Panc1 (cell line): ENCODE measurements at regions not wholly inside any gene's neighbourhood (a gene's known extent, or its start where the extent isn't known, plus 50 kb on each side); places are given as distances from the start of the nearest gene placed in this dataset.

Source experiments
- CTCF ChIP-seq: fragments of 450-650 bp; IDR thresholded peaks from 2 replicates; pipeline ENCODE4 v1.5.1; 2017; ENCODE audit warnings: mild to moderate bottlenecking
- POLR2AphosphoS5 ChIP-seq: IDR thresholded peaks from 2 replicates; pipeline ENCODE4 v1.6.1; 2012; ENCODE audit warnings: mild to moderate bottlenecking, low read depth, low read length, moderate library complexity
- TCF7L2 ChIP-seq: IDR thresholded peaks from 2 replicates; pipeline ENCODE4 v1.6.1; 2011; ENCODE audit warnings: mild to moderate bottlenecking, low read depth, low read length, inconsistent platforms
- TF ChIP-seq, protein P1 (sequence below), 2 experiments: IDR thresholded peaks; 2 replicates each; pipeline ENCODE4 v1.6.1; 2011 to 2012; ENCODE audit warnings: low read depth in 2 of 2, control low read depth in 1 of 2, low read length in 1 of 2, mild to moderate bottlenecking in 1 of 2, moderate library complexity in 1 of 2; ENCODE audit not compliant: insufficient read depth in 1 of 2

DNA sequence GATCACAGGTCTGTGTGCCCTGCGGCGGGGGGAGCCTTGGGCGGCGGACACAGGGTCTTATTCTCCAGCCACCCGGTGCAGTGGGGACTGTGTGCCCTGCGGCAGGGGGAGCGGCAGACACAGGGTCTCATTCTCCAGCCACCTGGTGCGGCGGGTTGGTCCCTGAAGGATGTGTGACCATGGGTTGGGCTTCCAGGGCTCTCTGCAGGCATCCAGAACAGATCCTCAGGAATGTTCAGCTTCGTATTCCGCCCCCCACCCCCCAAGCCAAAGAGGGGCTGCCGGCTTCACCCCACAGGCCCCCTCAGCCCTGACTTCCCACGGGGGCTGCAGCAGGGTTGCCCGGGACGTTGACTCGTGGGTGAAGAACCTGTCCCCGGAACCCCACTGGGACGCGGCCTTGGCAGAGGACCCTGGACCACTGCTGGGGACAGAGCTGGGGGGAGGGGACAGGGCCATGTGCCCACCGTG, 154.5 kb upstream of the PPP2R2D start:
- no peak for TF ChIP-seq CTCF
- TF ChIP-seq, protein P1, sequence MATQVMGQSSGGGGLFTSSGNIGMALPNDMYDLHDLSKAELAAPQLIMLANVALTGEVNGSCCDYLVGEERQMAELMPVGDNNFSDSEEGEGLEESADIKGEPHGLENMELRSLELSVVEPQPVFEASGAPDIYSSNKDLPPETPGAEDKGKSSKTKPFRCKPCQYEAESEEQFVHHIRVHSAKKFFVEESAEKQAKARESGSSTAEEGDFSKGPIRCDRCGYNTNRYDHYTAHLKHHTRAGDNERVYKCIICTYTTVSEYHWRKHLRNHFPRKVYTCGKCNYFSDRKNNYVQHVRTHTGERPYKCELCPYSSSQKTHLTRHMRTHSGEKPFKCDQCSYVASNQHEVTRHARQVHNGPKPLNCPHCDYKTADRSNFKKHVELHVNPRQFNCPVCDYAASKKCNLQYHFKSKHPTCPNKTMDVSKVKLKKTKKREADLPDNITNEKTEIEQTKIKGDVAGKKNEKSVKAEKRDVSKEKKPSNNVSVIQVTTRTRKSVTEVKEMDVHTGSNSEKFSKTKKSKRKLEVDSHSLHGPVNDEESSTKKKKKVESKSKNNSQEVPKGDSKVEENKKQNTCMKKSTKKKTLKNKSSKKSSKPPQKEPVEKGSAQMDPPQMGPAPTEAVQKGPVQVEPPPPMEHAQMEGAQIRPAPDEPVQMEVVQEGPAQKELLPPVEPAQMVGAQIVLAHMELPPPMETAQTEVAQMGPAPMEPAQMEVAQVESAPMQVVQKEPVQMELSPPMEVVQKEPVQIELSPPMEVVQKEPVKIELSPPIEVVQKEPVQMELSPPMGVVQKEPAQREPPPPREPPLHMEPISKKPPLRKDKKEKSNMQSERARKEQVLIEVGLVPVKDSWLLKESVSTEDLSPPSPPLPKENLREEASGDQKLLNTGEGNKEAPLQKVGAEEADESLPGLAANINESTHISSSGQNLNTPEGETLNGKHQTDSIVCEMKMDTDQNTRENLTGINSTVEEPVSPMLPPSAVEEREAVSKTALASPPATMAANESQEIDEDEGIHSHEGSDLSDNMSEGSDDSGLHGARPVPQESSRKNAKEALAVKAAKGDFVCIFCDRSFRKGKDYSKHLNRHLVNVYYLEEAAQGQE (IDR thresholded peaks at IDR 0.05; ENCODE audit: insufficient read depth in 1 of 2, low read depth in 2 of 2, low read length in 1 of 2), result no peak
- TF ChIP-seq POLR2AphosphoS5, result no peak
- TF ChIP-seq TCF7L2, result no peak
